ENCODE measurements at regions not wholly inside any gene's neighbourhood (a gene's known extent, or its start where the extent isn't known, plus 50 kb on each side); places are given as distances from the start of the nearest gene placed in this dataset.
"Not testable (repeated sequence)": the region's sequence is repeated elsewhere in the genome, so short reads cannot be mapped to it uniquely, and the experiment has no call there.

DNA sequence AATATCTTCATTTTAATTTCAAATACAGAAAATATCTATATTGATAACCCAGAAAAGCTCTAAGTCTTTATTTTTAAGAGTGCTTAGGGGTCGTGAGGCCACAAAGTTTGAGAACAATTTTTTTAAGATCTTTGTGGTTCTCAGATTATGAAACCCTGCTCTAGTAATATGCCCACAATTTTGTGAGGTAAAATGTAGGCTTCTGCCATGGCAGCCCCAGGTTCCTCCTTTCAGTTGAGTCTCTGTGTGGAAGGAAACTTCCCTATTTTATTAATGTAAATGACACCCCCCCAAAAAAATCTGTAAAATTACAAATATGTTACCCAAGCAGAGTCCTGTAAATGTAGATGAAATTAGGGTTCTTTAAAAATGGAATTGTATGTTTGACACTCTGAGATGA, 600.5 kb downstream of the SATB2 start:
- Histone ChIP-seq H3K9me3 (ENCODE audit: control insufficient read depth in 4 of 4, low read length in 3 of 4) (peaks cover 0 to 8% (median 3%) of the 10 kb centered on the region in 4 donors), H3K36me3 (ENCODE audit: control insufficient read depth in 4 of 4, insufficient read depth in 3 of 4, low read depth in 1 of 4, low read length in 3 of 4) (no peaks in the 10 kb centered on the region), H3K4me3 (ENCODE audit: low read depth in 1 of 3, low read length in 3 of 3) (no peak overlapping the region), H3K9ac (ENCODE audit: low read depth in 1 of 2, low read length in 2 of 2) (no peak overlapping the region), H3K27me3 (ENCODE audit: control insufficient read depth in 4 of 4, insufficient read depth in 4 of 4, low read length in 3 of 4) (no peaks in the 10 kb centered on the region), H3K4me1 (ENCODE audit: control insufficient read depth in 4 of 4, insufficient read depth in 4 of 4, low read length in 3 of 4) (no peaks in the 10 kb centered on the region), H3K27ac (ENCODE audit: low read depth in 1 of 2, low read length in 2 of 2) (no peak overlapping the region)
- 59% methylated on average over 1 of the region's 1 CpG for WGBS
- TF ChIP-seq EGR1 (IDR thresholded peaks at IDR 0.05; ENCODE audit: low read depth in 2 of 2) (no peak), HNF4G (IDR thresholded peaks at IDR 0.05) (no peak), FOXA1 (IDR thresholded peaks at IDR 0.05) (no peak), GABPA (IDR thresholded peaks at IDR 0.05 in 1 of 2, conservative IDR thresholded peaks at IDR 0.05 in 1 of 2) (no peak), HNF4A (conservative IDR thresholded peaks at IDR 0.05) (no peak), YY1 (IDR thresholded peaks at IDR 0.05) (no peak), RXRA (IDR thresholded peaks at IDR 0.05) (no peak), FOXA2 (IDR thresholded peaks at IDR 0.05) (no peak)
- TF ChIP-seq, protein P1, sequence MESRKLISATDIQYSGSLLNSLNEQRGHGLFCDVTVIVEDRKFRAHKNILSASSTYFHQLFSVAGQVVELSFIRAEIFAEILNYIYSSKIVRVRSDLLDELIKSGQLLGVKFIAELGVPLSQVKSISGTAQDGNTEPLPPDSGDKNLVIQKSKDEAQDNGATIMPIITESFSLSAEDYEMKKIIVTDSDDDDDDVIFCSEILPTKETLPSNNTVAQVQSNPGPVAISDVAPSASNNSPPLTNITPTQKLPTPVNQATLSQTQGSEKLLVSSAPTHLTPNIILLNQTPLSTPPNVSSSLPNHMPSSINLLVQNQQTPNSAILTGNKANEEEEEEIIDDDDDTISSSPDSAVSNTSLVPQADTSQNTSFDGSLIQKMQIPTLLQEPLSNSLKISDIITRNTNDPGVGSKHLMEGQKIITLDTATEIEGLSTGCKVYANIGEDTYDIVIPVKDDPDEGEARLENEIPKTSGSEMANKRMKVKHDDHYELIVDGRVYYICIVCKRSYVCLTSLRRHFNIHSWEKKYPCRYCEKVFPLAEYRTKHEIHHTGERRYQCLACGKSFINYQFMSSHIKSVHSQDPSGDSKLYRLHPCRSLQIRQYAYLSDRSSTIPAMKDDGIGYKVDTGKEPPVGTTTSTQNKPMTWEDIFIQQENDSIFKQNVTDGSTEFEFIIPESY (IDR thresholded peaks at IDR 0.05): no peak
- TF ChIP-seq, protein P2, sequence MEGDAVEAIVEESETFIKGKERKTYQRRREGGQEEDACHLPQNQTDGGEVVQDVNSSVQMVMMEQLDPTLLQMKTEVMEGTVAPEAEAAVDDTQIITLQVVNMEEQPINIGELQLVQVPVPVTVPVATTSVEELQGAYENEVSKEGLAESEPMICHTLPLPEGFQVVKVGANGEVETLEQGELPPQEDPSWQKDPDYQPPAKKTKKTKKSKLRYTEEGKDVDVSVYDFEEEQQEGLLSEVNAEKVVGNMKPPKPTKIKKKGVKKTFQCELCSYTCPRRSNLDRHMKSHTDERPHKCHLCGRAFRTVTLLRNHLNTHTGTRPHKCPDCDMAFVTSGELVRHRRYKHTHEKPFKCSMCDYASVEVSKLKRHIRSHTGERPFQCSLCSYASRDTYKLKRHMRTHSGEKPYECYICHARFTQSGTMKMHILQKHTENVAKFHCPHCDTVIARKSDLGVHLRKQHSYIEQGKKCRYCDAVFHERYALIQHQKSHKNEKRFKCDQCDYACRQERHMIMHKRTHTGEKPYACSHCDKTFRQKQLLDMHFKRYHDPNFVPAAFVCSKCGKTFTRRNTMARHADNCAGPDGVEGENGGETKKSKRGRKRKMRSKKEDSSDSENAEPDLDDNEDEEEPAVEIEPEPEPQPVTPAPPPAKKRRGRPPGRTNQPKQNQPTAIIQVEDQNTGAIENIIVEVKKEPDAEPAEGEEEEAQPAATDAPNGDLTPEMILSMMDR (IDR thresholded peaks at IDR 0.05; ENCODE audit: low read depth, low read length, missing input control): no peak
- TF ChIP-seq, protein P3, sequence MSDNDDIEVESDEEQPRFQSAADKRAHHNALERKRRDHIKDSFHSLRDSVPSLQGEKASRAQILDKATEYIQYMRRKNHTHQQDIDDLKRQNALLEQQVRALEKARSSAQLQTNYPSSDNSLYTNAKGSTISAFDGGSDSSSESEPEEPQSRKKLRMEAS (IDR thresholded peaks at IDR 0.05): no peak
- TF ChIP-seq, protein P4, sequence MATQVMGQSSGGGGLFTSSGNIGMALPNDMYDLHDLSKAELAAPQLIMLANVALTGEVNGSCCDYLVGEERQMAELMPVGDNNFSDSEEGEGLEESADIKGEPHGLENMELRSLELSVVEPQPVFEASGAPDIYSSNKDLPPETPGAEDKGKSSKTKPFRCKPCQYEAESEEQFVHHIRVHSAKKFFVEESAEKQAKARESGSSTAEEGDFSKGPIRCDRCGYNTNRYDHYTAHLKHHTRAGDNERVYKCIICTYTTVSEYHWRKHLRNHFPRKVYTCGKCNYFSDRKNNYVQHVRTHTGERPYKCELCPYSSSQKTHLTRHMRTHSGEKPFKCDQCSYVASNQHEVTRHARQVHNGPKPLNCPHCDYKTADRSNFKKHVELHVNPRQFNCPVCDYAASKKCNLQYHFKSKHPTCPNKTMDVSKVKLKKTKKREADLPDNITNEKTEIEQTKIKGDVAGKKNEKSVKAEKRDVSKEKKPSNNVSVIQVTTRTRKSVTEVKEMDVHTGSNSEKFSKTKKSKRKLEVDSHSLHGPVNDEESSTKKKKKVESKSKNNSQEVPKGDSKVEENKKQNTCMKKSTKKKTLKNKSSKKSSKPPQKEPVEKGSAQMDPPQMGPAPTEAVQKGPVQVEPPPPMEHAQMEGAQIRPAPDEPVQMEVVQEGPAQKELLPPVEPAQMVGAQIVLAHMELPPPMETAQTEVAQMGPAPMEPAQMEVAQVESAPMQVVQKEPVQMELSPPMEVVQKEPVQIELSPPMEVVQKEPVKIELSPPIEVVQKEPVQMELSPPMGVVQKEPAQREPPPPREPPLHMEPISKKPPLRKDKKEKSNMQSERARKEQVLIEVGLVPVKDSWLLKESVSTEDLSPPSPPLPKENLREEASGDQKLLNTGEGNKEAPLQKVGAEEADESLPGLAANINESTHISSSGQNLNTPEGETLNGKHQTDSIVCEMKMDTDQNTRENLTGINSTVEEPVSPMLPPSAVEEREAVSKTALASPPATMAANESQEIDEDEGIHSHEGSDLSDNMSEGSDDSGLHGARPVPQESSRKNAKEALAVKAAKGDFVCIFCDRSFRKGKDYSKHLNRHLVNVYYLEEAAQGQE (IDR thresholded peaks at IDR 0.05): no peak
- no peak for DNase-seq (ENCODE audit: low spot score)

DNA sequence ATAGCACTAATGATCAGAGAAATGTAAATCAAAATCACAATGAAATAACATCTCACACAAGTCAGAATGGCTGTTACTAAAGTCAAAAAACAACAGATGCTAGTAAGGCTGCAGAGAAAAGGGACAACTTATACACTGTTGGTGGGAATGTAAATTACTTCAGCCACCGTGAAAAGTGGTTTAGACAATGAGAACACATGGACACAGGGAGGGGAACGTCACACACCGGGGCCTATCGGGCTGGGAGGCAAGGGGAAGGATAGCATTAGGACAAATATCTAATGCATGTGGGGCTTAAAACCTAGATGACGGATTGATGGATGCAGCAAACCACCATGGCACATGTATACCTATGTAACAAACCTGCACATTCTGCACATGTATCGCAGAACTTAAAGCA, 602.0 kb downstream of the SATB2 start:
- not testable (repeated sequence) for H3K27ac ChIP-seq (ENCODE audit: low read depth in 1 of 2, low read length in 2 of 2); H3K36me3 ChIP-seq (ENCODE audit: control insufficient read depth in 4 of 4, insufficient read depth in 3 of 4, low read depth in 1 of 4, low read length in 3 of 4)
- 87% methylated on average over 6 of the region's 6 CpGs for WGBS

More for the DNA sequence above, 602.0 kb downstream of the SATB2 start:
- H3K4me1 ChIP-seq (ENCODE audit: control insufficient read depth in 4 of 4, insufficient read depth in 4 of 4, low read length in 3 of 4); H3K27me3 ChIP-seq (ENCODE audit: control insufficient read depth in 4 of 4, insufficient read depth in 4 of 4, low read length in 3 of 4); H3K4me3 ChIP-seq (ENCODE audit: low read depth in 1 of 3, low read length in 3 of 3); DNase-seq (ENCODE audit: low spot score); H3K9me3 ChIP-seq (ENCODE audit: control insufficient read depth in 4 of 4, low read length in 3 of 4); H3K9ac ChIP-seq (ENCODE audit: low read depth in 1 of 2, low read length in 2 of 2): not testable (repeated sequence)

Measured in liver (tissue), 8 donors.